ENCODE measurements at regions not wholly inside any gene's neighbourhood (a gene's known extent, or its start where the extent isn't known, plus 50 kb on each side); places are given as distances from the start of the nearest gene placed in this dataset.
A peak's percentile ranks its signal among the peaks of the same experiment; 100 is the strongest.
"Not testable (repeated sequence)": the region's sequence is repeated elsewhere in the genome, so short reads cannot be mapped to it uniquely, and the experiment has no call there.

- in situ Hi-C loops (cut with MboI; ENCODE audit: low pct_unique_long_range_greater_than_20kb, low sequenced_read_pairs): no loop called here
- no peak for DNase-seq
Observed at GRCh38 chr4:115215935-115216334, 102.5 kb upstream of the NDST4 start.

GRCh38 chr4:115213716-115214115 is 100.3 kb upstream of the NDST4 start:
- DNase-seq: peak; percentile 50
- in situ Hi-C loops (cut with MboI; ENCODE audit: low pct_unique_long_range_greater_than_20kb, low sequenced_read_pairs): no loop called here

- in situ Hi-C loops (cut with MboI; ENCODE audit: low pct_unique_long_range_greater_than_20kb, low sequenced_read_pairs): no loop called here
- no peak for DNase-seq
Observed at GRCh38 chr4:115201042-115201330, 87.6 kb upstream of the NDST4 start.

- DNase-seq; in situ Hi-C loops (cut with MboI; ENCODE audit: low pct_unique_long_range_greater_than_20kb, low sequenced_read_pairs): not testable (repeated sequence)
Observed at GRCh38 chr4:115200201-115201041, 87.0 kb upstream of the NDST4 start.

- in situ Hi-C loops (cut with MboI; ENCODE audit: low pct_unique_long_range_greater_than_20kb, low sequenced_read_pairs): not testable (repeated sequence)
Observed at GRCh38 chr4:115194612-115195011, 81.2 kb upstream of the NDST4 start.

GRCh38 chr4:115190529-115190928 is 77.1 kb upstream of the NDST4 start:
- in situ Hi-C loops (cut with MboI; ENCODE audit: low pct_unique_long_range_greater_than_20kb, low sequenced_read_pairs): no loop called here
- no peak for DNase-seq

More at GRCh38 chr4:115194612-115195011, 81.2 kb upstream of the NDST4 start:
- not testable (repeated sequence) for DNase-seq

- in situ Hi-C loops (cut with MboI; ENCODE audit: low pct_unique_long_range_greater_than_20kb, low sequenced_read_pairs): no loop called here
Observed at GRCh38 chr4:115187136-115187535, 73.7 kb upstream of the NDST4 start.

GRCh38 chr4:115179438-115180062 is 66.1 kb upstream of the NDST4 start:
- in situ Hi-C loops (cut with MboI; ENCODE audit: low pct_unique_long_range_greater_than_20kb, low sequenced_read_pairs); DNase-seq: not testable (repeated sequence)

More at GRCh38 chr4:115187136-115187535, 73.7 kb upstream of the NDST4 start:
- no peak for DNase-seq

GRCh38 chr4:115178687-115179086 is 65.3 kb upstream of the NDST4 start:
- in situ Hi-C loops (cut with MboI; ENCODE audit: low pct_unique_long_range_greater_than_20kb, low sequenced_read_pairs); DNase-seq: not testable (repeated sequence)

GRCh38 chr4:115171220-115171619 is 57.8 kb upstream of the NDST4 start:
- no peak for DNase-seq
- in situ Hi-C loops (cut with MboI; ENCODE audit: low pct_unique_long_range_greater_than_20kb, low sequenced_read_pairs): no loop called here

- in situ Hi-C loops (cut with MboI; ENCODE audit: low pct_unique_long_range_greater_than_20kb, low sequenced_read_pairs): no loop called here
- DNase-seq: no peak
Observed at GRCh38 chr4:115165503-115165902, 52.1 kb upstream of the NDST4 start.
